ENCODE measurements at regions not wholly inside any gene's neighbourhood (a gene's known extent, or its start where the extent isn't known, plus 50 kb on each side); places are given as distances from the start of the nearest gene placed in this dataset.

GRCh38 chr9:32247168-32247567, 137.3 kb upstream of the ACO1 start (continued):
- TF ChIP-seq PATZ1 (CRISPR knock-in tag; IDR thresholded peaks at IDR 0.05) (no peak), PAWR (CRISPR knock-in tag; IDR thresholded peaks at IDR 0.05; ENCODE audit: borderline replicate concordance) (no peak), HINFP (CRISPR knock-in tag; IDR thresholded peaks at IDR 0.05; ENCODE audit: low read depth) (no peak), ZNF12 (CRISPR knock-in tag; IDR thresholded peaks at IDR 0.05) (no peak), ZNF441 (CRISPR knock-in tag; IDR thresholded peaks at IDR 0.05; ENCODE audit: borderline replicate concordance) (no peak), NFRKB (IDR thresholded peaks at IDR 0.05) (no peak)

- BruUV-seq (replicated peaks), result no TSS peak
- TF ChIP-seq YEATS2 (CRISPR knock-in tag; IDR thresholded peaks at IDR 0.05; ENCODE audit: borderline replicate concordance) (no peak), PAXIP1 (CRISPR knock-in tag; conservative IDR thresholded peaks at IDR 0.05) (peak; percentile 48), ARNT (IDR thresholded peaks at IDR 0.05) (no peak), ELF3 (CRISPR knock-in tag; IDR thresholded peaks at IDR 0.05) (no peak), ZFP1 (CRISPR knock-in tag; IDR thresholded peaks at IDR 0.05) (no peak), THAP7 (CRISPR knock-in tag; IDR thresholded peaks at IDR 0.05) (no peak), GATAD2A (CRISPR knock-in tag; IDR thresholded peaks at IDR 0.05) (peak; percentile 11; the same call in 1 of the 2 replicates), EP300 (IDR thresholded peaks at IDR 0.05; ENCODE audit: low read depth in 2 of 2, low read length in 2 of 2) (0 out of 4 replicates have a peak, but pooled peaks of 1 of the 2 experiments have one; percentile 25), EP300 (CRISPR knock-in tag; IDR thresholded peaks at IDR 0.05; ENCODE audit: borderline replicate concordance) (no peak), NFIC (IDR thresholded peaks at IDR 0.05; ENCODE audit: low read length) (peak; percentile 30; the same call in 1 of the 2 replicates)
Observed at GRCh38 chr9:32248189-32248712, 136.2 kb upstream of the ACO1 start.

More at GRCh38 chr9:32248189-32248712, 136.2 kb upstream of the ACO1 start:
- H3K9ac ChIP-seq (ENCODE audit: insufficient read depth, low read depth, low read length), result no peak overlapping the region
- no peaks in the 10 kb centered on the region for H3K27me3 ChIP-seq (ENCODE audit: control insufficient read depth in 1 of 2, insufficient read depth in 2 of 2, low read length in 2 of 2)
- FAIRE-seq (peak; percentile 63), ATAC-seq (peak; percentile 71), DNase-seq (ENCODE audit: low spot score) (peak; percentile 65)
- ChIA-PET CTCF (ENCODE audit: low intra/inter-chr PET ratio, low total read pairs) (no interaction called here), POLR2A (interaction anchor here (0.9 kb wide), 1 partner anchor 400 kb away, joined by 4 read pairs; no protein-coding TSS in a partner anchor)
- in situ Hi-C loops (cut with HindIII; ENCODE audit: extremely low pct_ligation_motif_present, low pct_unique_long_range_greater_than_20kb), result loop anchor here (5.0 to 10.0 kb wide), 2 partner anchors 331 to 403 kb away; no protein-coding TSS in a partner anchor
- H3K4me2 ChIP-seq (ENCODE audit: low read depth, low read length), result peak overlapping the region; percentile 9; the same call in 1 of the 2 replicates
- intact Hi-C loops (cut with micrococcal nuclease; ENCODE audit: unreplicated experiment), result no loop called here
- no peak overlapping the region for H2AFZ ChIP-seq (ENCODE audit: low read length)
- H4K20me1 ChIP-seq (ENCODE audit: insufficient read depth, low read length), result no peaks in the 10 kb centered on the region
- no peaks in the 10 kb centered on the region for H3K9me3 ChIP-seq (ENCODE audit: low read length)
- peaks cover 33% of the 10 kb centered on the region for H3K4me1 ChIP-seq (ENCODE audit: insufficient read depth, low read length)
- H3K79me2 ChIP-seq (ENCODE audit: insufficient read depth, low read length), result no peaks in the 10 kb centered on the region
- no peaks in the 10 kb centered on the region for H3K36me3 ChIP-seq (replicated peaks in 1 of 2; ENCODE audit: control insufficient read depth in 1 of 2, insufficient read depth in 2 of 2, low read length in 2 of 2)
- H3K4me3 ChIP-seq (replicated peaks in 1 of 3; ENCODE audit: insufficient read depth in 1 of 3, low read depth in 2 of 3, low read length in 3 of 3), result no peak overlapping the region
- H3K27ac ChIP-seq (ENCODE audit: extremely low read length, insufficient read depth, low read length), result no peak overlapping the region
- WGBS (ENCODE audit: low lambda C conversion rate), result 4% methylated on average over 2 of the region's 2 CpGs
